BJ (cell line): ENCODE measurements at regions not wholly inside any gene's neighbourhood (a gene's known extent, or its start where the extent isn't known, plus 50 kb on each side); places are given as distances from the start of the nearest gene placed in this dataset.

Source experiments
- CTCF ChIA-PET: fragments of 350-600 bp; formaldehyde crosslinking; extraction: SDS; loops from one replicate; lab custom pipeline; 2021; ENCODE audit warnings: antibody characterized with exemption, inconsistent platforms; lab: Yijun Ruan, JAX
- POLR2A ChIA-PET: fragments of 300-600 bp; sonication (Branson Sonifier 250); formaldehyde crosslinking; extraction: SDS; loops from one replicate; lab custom pipeline; 2021; ENCODE audit warnings: antibody characterized with exemption; lab: Charles Lee
- DNase-seq: peaks from one replicate; pipeline ENCODE4 v3.0.0-alpha.2; 2011; ENCODE audit warnings: low read depth
- H3K27me3 ChIP-seq: 2 replicates; pipeline ENCODE4 v1.6.0; 2011; ENCODE audit warnings: low read length; ENCODE audit not compliant: control insufficient read depth, insufficient read depth
- H3K36me3 ChIP-seq: 2 replicates; pipeline ENCODE4 v1.5.1; 2011; ENCODE audit warnings: low read length; ENCODE audit not compliant: control insufficient read depth, insufficient read depth
- H3K4me3 ChIP-seq: 2 replicates; pipeline ENCODE4 v1.5.1; 2011; ENCODE audit warnings: low read depth, mild to moderate bottlenecking, control low read depth, low read length
- TF ChIP-seq, protein P1 (sequence below): IDR thresholded peaks from 2 replicates; pipeline ENCODE4 v1.5.1; 2011; ENCODE audit warnings: low read depth, mild to moderate bottlenecking, control low read depth, inconsistent platforms, low read length, moderate library complexity; ENCODE audit not compliant: insufficient read depth

DNA sequence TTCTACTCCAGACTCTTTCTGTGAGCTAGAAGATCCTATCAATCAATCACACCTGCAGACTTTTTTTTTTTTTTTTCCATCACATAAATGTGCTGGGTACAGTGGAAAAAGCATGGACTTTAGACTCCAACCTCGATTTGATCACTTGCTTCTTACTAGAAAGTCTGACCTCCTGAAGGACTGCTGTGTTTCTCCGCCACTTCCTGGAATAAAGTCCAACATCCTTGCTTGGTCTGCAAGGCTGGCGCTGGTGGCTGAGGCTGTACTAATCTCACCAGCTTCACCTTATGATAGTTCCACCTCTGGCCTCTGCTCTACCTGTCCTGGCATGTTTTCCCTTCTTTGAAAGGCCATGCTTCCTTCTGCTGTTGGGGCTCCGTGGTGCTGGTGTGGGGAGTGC is 60.9 kb upstream of the SESN3 start:
- no peak overlapping the region for H3K4me3 ChIP-seq
- ChIA-PET POLR2A (no interaction called here), CTCF (no interaction called here)
- H3K36me3 ChIP-seq: no peaks in the 10 kb centered on the region
- no peaks in the 10 kb centered on the region for H3K27me3 ChIP-seq
- no peak for DNase-seq
- TF ChIP-seq, protein P1, sequence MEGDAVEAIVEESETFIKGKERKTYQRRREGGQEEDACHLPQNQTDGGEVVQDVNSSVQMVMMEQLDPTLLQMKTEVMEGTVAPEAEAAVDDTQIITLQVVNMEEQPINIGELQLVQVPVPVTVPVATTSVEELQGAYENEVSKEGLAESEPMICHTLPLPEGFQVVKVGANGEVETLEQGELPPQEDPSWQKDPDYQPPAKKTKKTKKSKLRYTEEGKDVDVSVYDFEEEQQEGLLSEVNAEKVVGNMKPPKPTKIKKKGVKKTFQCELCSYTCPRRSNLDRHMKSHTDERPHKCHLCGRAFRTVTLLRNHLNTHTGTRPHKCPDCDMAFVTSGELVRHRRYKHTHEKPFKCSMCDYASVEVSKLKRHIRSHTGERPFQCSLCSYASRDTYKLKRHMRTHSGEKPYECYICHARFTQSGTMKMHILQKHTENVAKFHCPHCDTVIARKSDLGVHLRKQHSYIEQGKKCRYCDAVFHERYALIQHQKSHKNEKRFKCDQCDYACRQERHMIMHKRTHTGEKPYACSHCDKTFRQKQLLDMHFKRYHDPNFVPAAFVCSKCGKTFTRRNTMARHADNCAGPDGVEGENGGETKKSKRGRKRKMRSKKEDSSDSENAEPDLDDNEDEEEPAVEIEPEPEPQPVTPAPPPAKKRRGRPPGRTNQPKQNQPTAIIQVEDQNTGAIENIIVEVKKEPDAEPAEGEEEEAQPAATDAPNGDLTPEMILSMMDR: no peak

DNA sequence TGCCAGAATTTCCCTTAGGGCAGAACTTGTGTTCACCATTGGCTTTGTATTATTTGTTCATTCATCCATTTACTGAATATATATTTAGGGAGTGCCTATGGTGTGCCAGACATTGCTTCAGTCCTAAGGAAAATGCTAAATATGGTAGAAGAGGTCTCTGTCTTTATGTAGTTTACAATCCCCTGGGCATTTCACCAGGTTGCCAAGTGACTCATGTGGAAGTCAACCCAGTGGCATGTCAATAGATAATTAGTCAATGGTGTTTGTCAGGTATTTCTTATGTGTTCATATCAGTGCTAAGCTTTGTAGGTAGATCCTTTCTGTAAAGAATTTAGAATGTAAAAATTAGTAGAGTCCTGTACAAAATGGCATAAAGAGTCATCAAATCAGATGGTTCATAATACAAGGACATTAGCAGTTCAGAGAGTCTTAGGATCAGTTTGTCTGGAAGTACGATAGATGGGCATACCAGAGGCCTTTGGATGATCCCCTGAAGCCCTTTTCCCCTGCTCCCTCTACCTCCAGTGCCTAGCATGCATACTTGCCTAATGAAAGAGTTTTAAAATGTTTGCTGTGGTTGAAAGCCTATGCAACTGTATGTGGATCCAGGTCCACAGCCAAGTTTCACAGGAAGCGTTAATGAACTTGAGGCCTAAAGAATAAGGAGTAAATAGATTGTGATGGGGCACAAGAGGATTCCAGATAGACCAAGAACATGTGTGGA is 58.5 kb upstream of the SESN3 start:
- POLR2A ChIA-PET: no interaction called here
- H3K27me3 ChIP-seq: no peaks in the 10 kb centered on the region; the same call in 1 of the 2 replicates
- TF ChIP-seq, protein P1: no peak
- H3K4me3 ChIP-seq: no peak overlapping the region
- DNase-seq: no peak
- no peaks in the 10 kb centered on the region for H3K36me3 ChIP-seq
- CTCF ChIA-PET: no interaction called here

DNA sequence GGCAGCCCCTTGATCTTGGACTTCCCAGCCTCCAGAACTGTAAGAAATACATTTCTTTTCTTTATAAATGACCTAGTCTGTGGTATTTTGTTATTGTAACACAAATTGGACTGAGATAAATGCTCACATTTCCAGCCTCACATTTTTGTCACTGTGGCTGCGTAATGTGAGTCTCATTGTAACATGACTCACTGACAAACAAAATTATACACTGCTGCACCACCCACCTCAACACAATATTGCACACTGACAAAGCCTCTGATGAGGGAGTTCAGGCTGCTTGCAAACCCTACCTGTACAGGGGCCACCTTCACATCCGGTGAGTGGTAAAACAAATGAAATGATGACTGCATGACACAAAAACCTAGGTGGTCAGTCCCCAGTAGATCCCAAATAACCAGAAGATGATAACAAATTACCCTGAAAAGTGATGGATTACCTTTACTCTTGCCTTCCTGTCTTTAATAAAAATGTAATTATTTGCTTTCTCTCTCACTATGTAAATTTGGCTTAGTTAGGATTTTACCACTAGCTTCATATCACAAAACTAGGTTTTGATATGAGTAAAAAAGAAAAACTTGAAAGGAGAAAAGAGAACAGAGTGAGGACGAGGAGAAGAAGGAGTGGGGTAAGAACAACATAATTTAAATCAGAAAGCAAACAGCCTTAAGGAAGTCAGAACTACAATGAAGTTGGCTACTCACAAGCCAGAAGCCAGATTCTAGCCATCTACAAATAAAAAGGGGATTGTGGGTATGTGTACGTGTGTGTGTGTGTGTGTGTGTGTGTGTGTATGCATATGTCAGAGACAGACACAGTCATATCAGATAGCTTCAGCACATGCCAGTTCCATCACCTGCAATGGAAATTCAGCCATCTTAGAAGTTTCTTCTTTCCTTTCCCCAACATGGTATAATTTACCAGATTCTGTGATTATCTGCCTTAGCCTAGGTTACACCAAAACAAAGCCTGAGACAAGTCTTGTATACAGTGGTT is 53.4 kb upstream of the SESN3 start:
- H3K27me3 ChIP-seq: no peaks in the 10 kb centered on the region; the same call in 1 of the 2 replicates
- no peaks in the 10 kb centered on the region for H3K36me3 ChIP-seq
- DNase-seq: no peak
- TF ChIP-seq, protein P1: no peak
- H3K4me3 ChIP-seq: no peak overlapping the region
- CTCF ChIA-PET: no interaction called here
- POLR2A ChIA-PET: no interaction called here

DNA sequence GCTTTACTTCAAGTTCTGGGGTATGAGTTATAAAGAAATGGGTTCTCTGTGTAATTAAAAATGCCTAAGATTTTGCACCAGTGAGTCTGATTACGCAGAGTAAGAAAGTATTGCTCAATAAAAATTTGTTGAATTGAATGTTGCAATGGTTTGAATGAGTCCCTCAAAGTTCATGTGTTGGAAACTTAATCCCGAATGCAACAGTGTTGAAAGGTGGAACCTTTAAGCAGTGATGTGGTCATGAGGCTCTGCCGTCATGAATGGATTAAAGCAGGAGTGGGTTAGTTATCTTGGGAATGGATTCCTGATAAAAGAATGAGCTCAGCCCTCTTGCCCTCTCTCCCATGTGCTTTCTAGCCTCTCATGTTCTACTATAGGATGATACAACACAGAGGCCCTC is 52.6 kb upstream of the SESN3 start:
- ChIA-PET POLR2A (no interaction called here), CTCF (no interaction called here)
- no peak for DNase-seq
- TF ChIP-seq, protein P1: no peak
- Histone ChIP-seq H3K4me3 (no peak overlapping the region), H3K27me3 (no peaks in the 10 kb centered on the region; the same call in 1 of the 2 replicates), H3K36me3 (no peaks in the 10 kb centered on the region)

DNA sequence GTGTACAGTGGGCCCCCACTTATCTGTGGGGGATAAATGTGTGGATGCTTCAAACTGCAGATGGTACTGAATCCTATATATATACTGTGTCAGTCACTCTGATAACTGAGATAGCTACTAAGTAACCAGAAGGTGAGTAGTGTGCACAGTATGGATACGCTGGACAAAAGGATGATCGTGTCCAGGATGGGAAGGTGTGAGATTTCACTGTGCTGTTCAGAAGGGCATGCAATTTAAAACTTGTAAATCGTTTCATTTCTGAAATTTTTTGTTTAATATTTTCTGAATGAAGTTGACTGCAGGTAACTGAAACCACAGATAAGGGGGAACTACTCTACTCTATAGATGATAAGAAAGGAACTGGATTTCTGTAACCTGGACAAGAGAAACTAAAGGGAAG is 52.1 kb upstream of the SESN3 start:
- Histone ChIP-seq H3K4me3 (no peak overlapping the region), H3K27me3 (no peaks in the 10 kb centered on the region; the same call in 1 of the 2 replicates), H3K36me3 (no peaks in the 10 kb centered on the region)
- TF ChIP-seq, protein P1: no peak
- CTCF ChIA-PET: no interaction called here
- no peak for DNase-seq
- POLR2A ChIA-PET: no interaction called here
